Stimulated activated CD8-positive, alpha-beta memory T cell treated with anti-CD3 and anti-CD28 coated beads, Interleukin-7, amount 100 ng/mL, for 1 hour (primary cell): ENCODE measurements at regions not wholly inside any gene's neighbourhood (a gene's known extent, or its start where the extent isn't known, plus 50 kb on each side); places are given as distances from the start of the nearest gene placed in this dataset.

Source experiments
- DNase-seq, 2 donors: peaks; one replicate each; pipeline ENCODE4 v3.0.0-alpha.2; 2020; ENCODE audit warnings: low read depth in 2 of 2

- no peak for DNase-seq
Measured at GRCh38 chr11:110023711-110024110, 69.5 kb upstream of the ZC3H12C start.

- DNase-seq = no peak
Measured at GRCh38 chr11:110026858-110027626, 66.2 kb upstream of the ZC3H12C start.

GRCh38 chr11:110027627-110028371, 65.4 kb upstream of the ZC3H12C start:
- no peak for DNase-seq

GRCh38 chr11:110028921-110029320, 64.3 kb upstream of the ZC3H12C start:
- DNase-seq = no peak

- no peak for DNase-seq
Measured at GRCh38 chr11:110029714-110030113, 63.5 kb upstream of the ZC3H12C start.

- no peak for DNase-seq
Measured at GRCh38 chr11:110031171-110031570, 62.0 kb upstream of the ZC3H12C start.

GRCh38 chr11:110032259-110032658, 60.9 kb upstream of the ZC3H12C start:
- DNase-seq = no peak

GRCh38 chr11:110032957-110033570, 60.1 kb upstream of the ZC3H12C start:
- no peak for DNase-seq

GRCh38 chr11:110034806-110035205, 58.4 kb upstream of the ZC3H12C start:
- DNase-seq = no peak

- DNase-seq = no peak
Measured at GRCh38 chr11:110035357-110035756, 57.8 kb upstream of the ZC3H12C start.

- DNase-seq = no peak
Measured at GRCh38 chr11:110038201-110038600, 55.0 kb upstream of the ZC3H12C start.
